ENCODE measurements at regions not wholly inside any gene's neighbourhood (a gene's known extent, or its start where the extent isn't known, plus 50 kb on each side); places are given as distances from the start of the nearest gene placed in this dataset.

DNA sequence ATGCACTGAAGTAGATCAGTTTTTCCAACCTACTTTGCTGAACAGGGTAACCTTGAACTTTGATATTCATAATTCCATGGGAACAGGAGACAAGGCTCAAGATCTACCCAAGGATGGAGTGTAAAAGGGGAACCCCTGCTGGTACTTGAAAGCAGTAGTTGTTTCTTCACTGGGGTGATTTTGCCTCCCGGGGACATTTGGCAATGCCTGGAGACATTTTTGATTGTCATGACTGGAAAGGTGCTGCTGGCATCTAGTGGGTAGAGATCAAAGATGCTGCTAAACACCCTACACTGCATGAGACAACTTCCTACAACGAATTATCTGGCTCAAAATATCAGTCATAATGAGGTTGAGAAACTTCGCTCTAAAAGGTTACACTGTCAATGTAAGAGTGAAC is 214.8 kb upstream of the CTBP2 start:
- H3K79me1 ChIP-seq (ENCODE audit: low read length), result no peaks in the 10 kb centered on the region
- H2BK5ac ChIP-seq (ENCODE audit: low read depth, low read length, poor library complexity), result no peak overlapping the region
- no peak overlapping the region for H4K8ac ChIP-seq (ENCODE audit: low read depth, low read length)
- H4K12ac ChIP-seq (ENCODE audit: low read depth, low read length), result no peak overlapping the region
- H3K4me2 ChIP-seq (ENCODE audit: low read length), result no peak overlapping the region
- no peak overlapping the region for H3K18ac ChIP-seq (ENCODE audit: low read length)
- H2AK5ac ChIP-seq (ENCODE audit: low read length), result no peak overlapping the region
- H3K4me1 ChIP-seq (ENCODE audit: control insufficient read depth in 1 of 2, insufficient read depth in 2 of 2, low read length in 2 of 2), result peaks cover 0 to 5% of the 10 kb centered on the region in 2 experiments
- no peak overlapping the region for H3K23ac ChIP-seq (ENCODE audit: low read length)
- no peak overlapping the region for H3K4ac ChIP-seq (ENCODE audit: low read depth, low read length)
- no peak overlapping the region for H3K9ac ChIP-seq (ENCODE audit: low read length)
- no peak overlapping the region for H2AFZ ChIP-seq (ENCODE audit: insufficient read depth, low read length, poor library complexity)
- no peaks in the 10 kb centered on the region for H3K79me2 ChIP-seq (ENCODE audit: control insufficient read depth, insufficient read depth, low read length, poor library complexity)
- H3K27me3 ChIP-seq (ENCODE audit: insufficient read depth, low read length), result no peaks in the 10 kb centered on the region
- DNase-seq, result no peak
- H3K14ac ChIP-seq (ENCODE audit: low read length), result no peak overlapping the region
- no CpG with 5 or more reads among the region's 3 CpGs for WGBS (ENCODE audit: extremely low coverage, insufficient coverage, insufficient read length)
- no peak overlapping the region for H3K4me3 ChIP-seq (ENCODE audit: low read depth, low read length)
- peaks cover 1% of the 10 kb centered on the region for H3K9me3 ChIP-seq (ENCODE audit: insufficient read depth, low read depth, low read length)
- H3K27ac ChIP-seq (ENCODE audit: low read depth, low read length), result no peak overlapping the region
- no peak overlapping the region for H2BK120ac ChIP-seq (ENCODE audit: insufficient read depth, low read length, poor library complexity)
- H2BK12ac ChIP-seq (ENCODE audit: low read length), result no peak overlapping the region
- no peaks in the 10 kb centered on the region for H3K36me3 ChIP-seq (ENCODE audit: control insufficient read depth in 1 of 2, insufficient read depth in 2 of 2, low read length in 2 of 2)
- H4K91ac ChIP-seq (ENCODE audit: low read depth, low read length), result no peak overlapping the region

DNA sequence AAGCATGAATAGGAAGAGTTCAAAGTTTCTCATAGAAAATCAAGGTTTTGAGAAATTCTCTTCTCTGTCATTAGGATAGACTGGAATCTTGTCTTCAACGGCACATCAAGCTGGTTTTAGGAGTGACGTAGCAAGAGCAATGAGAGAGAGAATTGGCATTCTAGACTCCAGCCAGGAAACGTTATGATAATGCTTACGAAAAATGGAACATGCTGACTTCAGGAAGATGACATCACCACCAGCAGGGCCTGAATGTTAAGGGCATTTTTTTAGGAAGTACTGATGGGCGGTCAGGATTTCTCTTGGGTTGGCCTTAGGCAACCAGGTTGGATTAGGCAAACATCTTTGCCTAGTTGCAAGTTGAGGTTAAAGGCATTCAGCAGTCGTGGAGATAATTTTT is 213.2 kb upstream of the CTBP2 start:
- Histone ChIP-seq H3K27me3 (ENCODE audit: insufficient read depth, low read length) (no peaks in the 10 kb centered on the region), H2BK120ac (ENCODE audit: insufficient read depth, low read length, poor library complexity) (no peak overlapping the region), H4K12ac (ENCODE audit: low read depth, low read length) (no peak overlapping the region), H3K36me3 (ENCODE audit: control insufficient read depth in 1 of 2, insufficient read depth in 2 of 2, low read length in 2 of 2) (no peaks in the 10 kb centered on the region), H3K18ac (ENCODE audit: low read length) (no peak overlapping the region), H2BK5ac (ENCODE audit: low read depth, low read length, poor library complexity) (no peak overlapping the region), H3K4me3 (ENCODE audit: low read depth, low read length) (no peak overlapping the region), H3K79me1 (ENCODE audit: low read length) (no peaks in the 10 kb centered on the region), H3K23ac (ENCODE audit: low read length) (no peak overlapping the region), H2AK5ac (ENCODE audit: low read length) (no peak overlapping the region), H3K27ac (ENCODE audit: low read depth, low read length) (no peak overlapping the region), H3K9ac (ENCODE audit: low read length) (no peak overlapping the region), H4K8ac (ENCODE audit: low read depth, low read length) (no peak overlapping the region), H2AFZ (ENCODE audit: insufficient read depth, low read length, poor library complexity) (no peak overlapping the region), H2BK12ac (ENCODE audit: low read length) (no peak overlapping the region), H4K91ac (ENCODE audit: low read depth, low read length) (no peak overlapping the region), H3K14ac (ENCODE audit: low read length) (no peak overlapping the region), H3K4me2 (ENCODE audit: low read length) (no peak overlapping the region), H3K9me3 (ENCODE audit: insufficient read depth, low read depth, low read length) (no peaks in the 10 kb centered on the region), H3K4ac (ENCODE audit: low read depth, low read length) (no peak overlapping the region), H3K4me1 (ENCODE audit: control insufficient read depth in 1 of 2, insufficient read depth in 2 of 2, low read length in 2 of 2) (peaks cover 0 to 5% of the 10 kb centered on the region in 2 experiments), H3K79me2 (ENCODE audit: control insufficient read depth, insufficient read depth, low read length, poor library complexity) (no peaks in the 10 kb centered on the region)
- WGBS (ENCODE audit: extremely low coverage, insufficient coverage, insufficient read length), result no CpG with 5 or more reads among the region's 6 CpGs
- DNase-seq, result peak; percentile 75 to 81

GRCh38 chr10:125370578-125370977 is 210.2 kb upstream of the CTBP2 start:
- Histone ChIP-seq H3K79me2 (ENCODE audit: control insufficient read depth, insufficient read depth, low read length, poor library complexity) (no peaks in the 10 kb centered on the region), H3K4me1 (ENCODE audit: control insufficient read depth in 1 of 2, insufficient read depth in 2 of 2, low read length in 2 of 2) (peaks cover 0 to 5% of the 10 kb centered on the region in 2 experiments), H4K12ac (ENCODE audit: low read depth, low read length) (no peak overlapping the region), H3K4me3 (ENCODE audit: low read depth, low read length) (no peak overlapping the region), H3K27ac (ENCODE audit: low read depth, low read length) (no peak overlapping the region), H2BK5ac (ENCODE audit: low read depth, low read length, poor library complexity) (no peak overlapping the region), H3K36me3 (ENCODE audit: control insufficient read depth in 1 of 2, insufficient read depth in 2 of 2, low read length in 2 of 2) (no peaks in the 10 kb centered on the region), H3K27me3 (ENCODE audit: insufficient read depth, low read length) (no peaks in the 10 kb centered on the region), H3K9ac (ENCODE audit: low read length) (no peak overlapping the region), H2BK12ac (ENCODE audit: low read length) (no peak overlapping the region), H2AFZ (ENCODE audit: insufficient read depth, low read length, poor library complexity) (no peak overlapping the region), H3K18ac (ENCODE audit: low read length) (no peak overlapping the region), H2AK5ac (ENCODE audit: low read length) (no peak overlapping the region), H4K8ac (ENCODE audit: low read depth, low read length) (no peak overlapping the region), H4K91ac (ENCODE audit: low read depth, low read length) (no peak overlapping the region), H3K9me3 (ENCODE audit: insufficient read depth, low read depth, low read length) (no peaks in the 10 kb centered on the region), H3K4ac (ENCODE audit: low read depth, low read length) (no peak overlapping the region), H2BK120ac (ENCODE audit: insufficient read depth, low read length, poor library complexity) (no peak overlapping the region), H3K14ac (ENCODE audit: low read length) (no peak overlapping the region), H3K23ac (ENCODE audit: low read length) (no peak overlapping the region), H3K79me1 (ENCODE audit: low read length) (no peaks in the 10 kb centered on the region), H3K4me2 (ENCODE audit: low read length) (no peak overlapping the region)
- WGBS (ENCODE audit: extremely low coverage, insufficient coverage, insufficient read length), result no CpG with 5 or more reads among the region's 17 CpGs
- peak; percentile 10 to 25 for DNase-seq

- H2BK5ac ChIP-seq (ENCODE audit: low read depth, low read length, poor library complexity), result no peak overlapping the region
- no peak overlapping the region for H2BK12ac ChIP-seq (ENCODE audit: low read length)
- H3K4me2 ChIP-seq (ENCODE audit: low read length), result no peak overlapping the region
- no peak overlapping the region for H4K12ac ChIP-seq (ENCODE audit: low read depth, low read length)
- WGBS (ENCODE audit: extremely low coverage, insufficient coverage, insufficient read length), result no CpG with 5 or more reads among the region's 12 CpGs
- no peaks in the 10 kb centered on the region for H3K79me1 ChIP-seq (ENCODE audit: low read length)
- H3K23ac ChIP-seq (ENCODE audit: low read length), result no peak overlapping the region
- no peak overlapping the region for H3K18ac ChIP-seq (ENCODE audit: low read length)
- no peak overlapping the region for H2BK120ac ChIP-seq (ENCODE audit: insufficient read depth, low read length, poor library complexity)
- H3K79me2 ChIP-seq (ENCODE audit: control insufficient read depth, insufficient read depth, low read length, poor library complexity), result no peaks in the 10 kb centered on the region
- no peak overlapping the region for H2AFZ ChIP-seq (ENCODE audit: insufficient read depth, low read length, poor library complexity)
- H2AK5ac ChIP-seq (ENCODE audit: low read length), result no peak overlapping the region
- peaks cover 0 to 5% of the 10 kb centered on the region in 2 experiments for H3K4me1 ChIP-seq (ENCODE audit: control insufficient read depth in 1 of 2, insufficient read depth in 2 of 2, low read length in 2 of 2)
- no peak overlapping the region for H3K9ac ChIP-seq (ENCODE audit: low read length)
- H3K14ac ChIP-seq (ENCODE audit: low read length), result no peak overlapping the region
- no peak overlapping the region for H4K8ac ChIP-seq (ENCODE audit: low read depth, low read length)
- H4K91ac ChIP-seq (ENCODE audit: low read depth, low read length), result no peak overlapping the region
- H3K4me3 ChIP-seq (ENCODE audit: low read depth, low read length), result no peak overlapping the region
- no peak overlapping the region for H3K4ac ChIP-seq (ENCODE audit: low read depth, low read length)
- DNase-seq, result no peak
- H3K27ac ChIP-seq (ENCODE audit: low read depth, low read length), result no peak overlapping the region
- no peaks in the 10 kb centered on the region for H3K27me3 ChIP-seq (ENCODE audit: insufficient read depth, low read length)
- no peaks in the 10 kb centered on the region for H3K9me3 ChIP-seq (ENCODE audit: insufficient read depth, low read depth, low read length)
- H3K36me3 ChIP-seq (ENCODE audit: control insufficient read depth in 1 of 2, insufficient read depth in 2 of 2, low read length in 2 of 2), result no peaks in the 10 kb centered on the region
These were observed 209.3 kb upstream of the CTBP2 start for GRCh38 chr10:125369382-125370326.
